K562 (cell line): ENCODE measurements at regions not wholly inside any gene's neighbourhood (a gene's known extent, or its start where the extent isn't known, plus 50 kb on each side); places are given as distances from the start of the nearest gene placed in this dataset.
A peak's percentile ranks its signal among the peaks of the same experiment; 100 is the strongest.

Source experiments
- ATAC-seq: fragments of 200-7000 bp; cut with Tn5 transposase; 3 replicates; pipeline ENCODE4 v1.9.1; 2020; ENCODE audit warnings: moderate library complexity
- BruUV-seq: library from RNA; stranded (reverse); fragments of 400-500 nt; replicated peaks from 2 replicates; lab custom pipeline; 2021; lab: Mats Ljungman, UMichigan
- CTCF ChIA-PET: fragments of 300-600 bp; formaldehyde crosslinking; extraction: SDS; loops from one replicate; lab custom pipeline; 2021; ENCODE audit warnings: low intra/inter-chr PET ratio; lab: Yijun Ruan, JAX
- POLR2A ChIA-PET: fragments of 300-600, 350-650 bp; sonication (Branson Sonifier 250); formaldehyde crosslinking; extraction: SDS; loops from one replicate; lab custom pipeline; 2021; ENCODE audit warnings: antibody characterized with exemption, inconsistent platforms; lab: Yijun Ruan, JAX
- DNase-seq, 4 experiments: peaks; one replicate each; pipeline versions ENCODE4 v3.0.0 to v3.0.0-alpha.2; 2011 to 2018; ENCODE audit warnings: low spot score in 3 of 4, mixed read lengths in 3 of 4; ENCODE audit errors: extremely low read depth in 1 of 4
- FAIRE-seq: peaks from 2 replicates; lab custom pipeline; 2011; peaks lifted over from hg19 to GRCh38; lab: Jason Lieb, UNC
- H2AFZ ChIP-seq: 2 replicates; pipeline ENCODE4 v1.6.0; 2011; ENCODE audit warnings: low read depth, low read length, control low read depth, inconsistent platforms
- H3K27ac ChIP-seq: fragments of 200-600 bp; 3 replicates; pipeline ENCODE4 v1.8.0; 2011; ENCODE audit warnings: low read depth, mild to moderate bottlenecking, control low read depth, inconsistent platforms, low read length, moderate library complexity, mixed read lengths; ENCODE audit errors: extremely low read depth
- H3K27me3 ChIP-seq, 2 experiments: fragments of 300-600 bp in 1 of 2; 2 replicates in 1 of 2; 3 replicates in 1 of 2; pipeline versions ENCODE4 v1.6.0 to v1.8.0; 2011; ENCODE audit warnings: inconsistent platforms in 2 of 2, low read length in 2 of 2, mild to moderate bottlenecking in 1 of 2, mixed read lengths in 1 of 2, moderate library complexity in 1 of 2; ENCODE audit not compliant: control insufficient read depth in 2 of 2, insufficient read depth in 2 of 2
- H3K36me3 ChIP-seq: fragments of 300-600 bp; 3 replicates; pipeline ENCODE4 v1.8.0; 2011; ENCODE audit warnings: mild to moderate bottlenecking, low read length, inconsistent platforms; ENCODE audit not compliant: control insufficient read depth, insufficient read depth
- H3K4me1 ChIP-seq, 2 experiments: fragments of 200-600 bp in 1 of 2; replicated peaks in 1 of 2; 2 replicates in 1 of 2; 3 replicates in 1 of 2; pipeline versions ENCODE4 v1.5.1 to v1.8.0; 2011; ENCODE audit warnings: inconsistent platforms in 2 of 2, low read length in 2 of 2, mild to moderate bottlenecking in 1 of 2, mixed read lengths in 1 of 2, moderate library complexity in 1 of 2; ENCODE audit not compliant: control insufficient read depth in 2 of 2, insufficient read depth in 2 of 2
- H3K4me2 ChIP-seq: 2 replicates; pipeline ENCODE4 v1.6.1; 2011; ENCODE audit warnings: low read length, control low read depth, inconsistent platforms, mixed read lengths; ENCODE audit not compliant: insufficient read depth
- H3K4me3 ChIP-seq: fragments of 200-600 bp; sonication (generic), shearing (Covaris generic); 2 replicates; pipeline ENCODE4 v1.5.1; 2016; ENCODE audit warnings: control low read depth, inconsistent platforms
- H3K79me2 ChIP-seq: fragments of 200-600 bp; 3 replicates; pipeline ENCODE4 v1.8.0; 2011; ENCODE audit warnings: low read length, inconsistent platforms; ENCODE audit not compliant: control insufficient read depth, insufficient read depth
- H3K9ac ChIP-seq, 2 experiments: 2 replicates each; pipeline versions ENCODE4 v1.6.0 to v1.6.1; 2011; ENCODE audit warnings: low read depth in 2 of 2, low read length in 2 of 2, control low read depth in 1 of 2, inconsistent platforms in 1 of 2, mild to moderate bottlenecking in 1 of 2, mixed read lengths in 1 of 2; ENCODE audit not compliant: insufficient read depth in 1 of 2
- H3K9me1 ChIP-seq: one replicate; pipeline ENCODE4 v1.6.0; 2011; ENCODE audit warnings: inconsistent platforms, mild to moderate bottlenecking, low read length, moderate library complexity; ENCODE audit not compliant: control insufficient read depth, insufficient read depth
- H3K9me3 ChIP-seq: replicated peaks from 2 replicates; pipeline ENCODE4 v1.5.1; 2011; ENCODE audit warnings: low read depth, low read length, inconsistent platforms; ENCODE audit not compliant: control insufficient read depth, insufficient read depth
- H4K20me1 ChIP-seq: replicated peaks from 2 replicates; pipeline ENCODE4 v1.6.1; 2011; ENCODE audit warnings: low read length, inconsistent platforms, mixed read lengths; ENCODE audit not compliant: control insufficient read depth, insufficient read depth
- ARHGAP35 ChIP-seq: fragments of 450-650 bp; IDR thresholded peaks from 2 replicates; pipeline ENCODE4 v1.6.1; 2018; ENCODE audit not compliant: partially characterized antibody
- CBX8 ChIP-seq: fragments of 200-600 bp; sonication (generic); IDR thresholded peaks from 2 replicates; pipeline ENCODE4 v1.6.1; 2012; ENCODE audit warnings: borderline replicate concordance, mixed run types, low read depth, mild to moderate bottlenecking, moderate library complexity, mixed read lengths, low read length, control low read depth, inconsistent platforms; ENCODE audit not compliant: poor library complexity, severe bottlenecking; ENCODE audit errors: extremely low read depth
- FOSL1 ChIP-seq: fragments of 200-800 bp; sonication (Bioruptor generic); conservative IDR thresholded peaks from 2 replicates; pipeline ENCODE4 v1.6.1; 2016; ENCODE audit warnings: missing genetic modification characterization, missing compliant biosample characterization
- HDAC6 ChIP-seq: IDR thresholded peaks from 2 replicates; pipeline ENCODE4 v1.6.1; 2012; ENCODE audit warnings: low read depth, mild to moderate bottlenecking, control low read depth, inconsistent platforms, low read length, moderate library complexity
- PYGO2 ChIP-seq: fragments of 450-650 bp; IDR thresholded peaks from 2 replicates; pipeline ENCODE4 v1.6.1; 2016; ENCODE audit warnings: mild to moderate bottlenecking, missing genetic modification characterization, moderate library complexity, missing compliant biosample characterization
- SIN3B ChIP-seq: fragments of 450-650 bp; IDR thresholded peaks from 2 replicates; pipeline ENCODE4 v1.6.1; 2017; ENCODE audit warnings: low read depth, mild to moderate bottlenecking, moderate library complexity
- TOE1 ChIP-seq, 2 experiments: fragments of 450-650 bp in 1 of 2; sonication (generic) in 1 of 2; formaldehyde crosslinking in 1 of 2; IDR thresholded peaks; 2 replicates each; pipeline versions ENCODE4 v1.7.1 to v1.8.0; 2016 to 2022; ENCODE audit warnings: borderline replicate concordance in 2 of 2, mild to moderate bottlenecking in 2 of 2, antibody characterized with exemption in 1 of 2, inconsistent platforms in 1 of 2, low read depth in 1 of 2, missing genetic modification reagents in 1 of 2, moderate library complexity in 1 of 2
- ZKSCAN3 ChIP-seq: fragments of 250-450 bp; sonication (Bioruptor Pico); IDR thresholded peaks from 2 replicates; pipeline ENCODE4 v1.4.0; 2020
- ZNF263 ChIP-seq: sonication (generic); formaldehyde crosslinking; IDR thresholded peaks from 2 replicates; pipeline ENCODE4 v1.8.0; 2022; ENCODE audit warnings: mild to moderate bottlenecking, missing genetic modification reagents, borderline replicate concordance
- ZZZ3 ChIP-seq: fragments of 450-650 bp; IDR thresholded peaks from 2 replicates; pipeline ENCODE4 v1.6.1; 2016; ENCODE audit warnings: antibody characterized with exemption, mild to moderate bottlenecking, moderate library complexity
- whole genome bisulfite sequencing: fragments of 100-300 bp; shearing (Covaris generic); methylation state at CpG from one replicate; pipeline ENCODE4 v1.1.6; 2016; ENCODE audit warnings: low coverage, mixed read lengths; ENCODE audit not compliant: insufficient coverage; ENCODE audit errors: missing lambda C conversion rate; 5-methylcytosine and 5-hydroxymethylcytosine counted together
- in situ Hi-C: fragments of 300-500 bp; cut with MboI; formaldehyde crosslinking; loops from 4 replicates; pipeline ENCODE4 v1.15.0; 2018; ENCODE audit warnings: inconsistent platforms, mixed read lengths
- intact Hi-C: fragments of 100-400 bp; cut with micrococcal nuclease; formaldehyde crosslinking; loops from 2 replicates; pipeline ENCODE4 v1.14.2; 2022
- TF ChIP-seq, protein P1 (sequence below), 2 experiments: fragments of 250-450 bp in 1 of 2; fragments of 450-650 bp in 1 of 2; sonication (Bioruptor Pico) in 1 of 2; IDR thresholded peaks; 2 replicates each; pipeline versions ENCODE4 v1.6.1 to v1.8.0; 2016 to 2021; ENCODE audit warnings: mild to moderate bottlenecking in 2 of 2, moderate library complexity in 2 of 2, missing compliant biosample characterization in 1 of 2, missing genetic modification characterization in 1 of 2
- TF ChIP-seq, protein P2 (sequence below): fragments of 200-400 bp; formaldehyde crosslinking; IDR thresholded peaks from 2 replicates; pipeline ENCODE4 v1.6.1; 2017; ENCODE audit warnings: mild to moderate bottlenecking, low read depth, low read length, moderate library complexity
- TF ChIP-seq, protein P3 (sequence below): fragments of 450-650 bp; IDR thresholded peaks from 2 replicates; pipeline ENCODE4 v1.6.1; 2016; ENCODE audit warnings: missing biosample characterization, missing genetic modification characterization
- TF ChIP-seq, protein P4 (sequence below), 3 experiments: IDR thresholded peaks in 2 of 3; conservative IDR thresholded peaks in 1 of 3; 2 replicates each; pipeline ENCODE4 v1.5.1; 2011 to 2012; ENCODE audit warnings: low read length in 3 of 3, mild to moderate bottlenecking in 3 of 3, control low read depth in 2 of 3, improper control_type of control experiment in 1 of 3, inconsistent platforms in 1 of 3, low read depth in 1 of 3, mixed read lengths in 1 of 3, moderate library complexity in 1 of 3; ENCODE audit not compliant: insufficient read depth in 2 of 3

DNA sequence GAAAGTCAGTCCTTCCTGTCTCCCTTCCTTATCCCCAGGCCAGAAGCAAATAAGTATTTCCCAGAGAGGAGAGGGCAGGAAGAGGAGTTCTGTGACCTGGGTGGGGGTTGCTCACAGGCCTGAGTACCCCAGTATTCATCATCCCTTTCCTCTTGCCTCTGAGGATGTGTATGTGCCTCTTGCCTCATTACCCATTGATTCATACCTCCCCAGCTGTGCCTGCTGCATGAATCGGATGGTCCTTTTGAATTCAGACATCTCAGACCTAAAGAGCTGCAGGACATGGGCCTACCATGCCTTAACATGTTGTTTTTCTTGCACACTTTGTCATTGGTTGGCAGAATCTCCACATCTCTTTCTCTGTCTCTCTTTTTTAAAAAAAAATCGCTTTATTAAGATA, 112.8 kb upstream of the SHB start (continued):
- TF ChIP-seq SIN3B: no peak
- TF ChIP-seq CBX8: no peak
- no peak for TF ChIP-seq ARHGAP35
- TF ChIP-seq ZZZ3: no peak
- TF ChIP-seq, protein P1, sequence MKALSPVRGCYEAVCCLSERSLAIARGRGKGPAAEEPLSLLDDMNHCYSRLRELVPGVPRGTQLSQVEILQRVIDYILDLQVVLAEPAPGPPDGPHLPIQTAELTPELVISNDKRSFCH (CRISPR knock-in tag; IDR thresholded peaks at IDR 0.05): no peak
- TF ChIP-seq, protein P1 (tag; IDR thresholded peaks at IDR 0.05): no peak
- TF ChIP-seq, protein P2, sequence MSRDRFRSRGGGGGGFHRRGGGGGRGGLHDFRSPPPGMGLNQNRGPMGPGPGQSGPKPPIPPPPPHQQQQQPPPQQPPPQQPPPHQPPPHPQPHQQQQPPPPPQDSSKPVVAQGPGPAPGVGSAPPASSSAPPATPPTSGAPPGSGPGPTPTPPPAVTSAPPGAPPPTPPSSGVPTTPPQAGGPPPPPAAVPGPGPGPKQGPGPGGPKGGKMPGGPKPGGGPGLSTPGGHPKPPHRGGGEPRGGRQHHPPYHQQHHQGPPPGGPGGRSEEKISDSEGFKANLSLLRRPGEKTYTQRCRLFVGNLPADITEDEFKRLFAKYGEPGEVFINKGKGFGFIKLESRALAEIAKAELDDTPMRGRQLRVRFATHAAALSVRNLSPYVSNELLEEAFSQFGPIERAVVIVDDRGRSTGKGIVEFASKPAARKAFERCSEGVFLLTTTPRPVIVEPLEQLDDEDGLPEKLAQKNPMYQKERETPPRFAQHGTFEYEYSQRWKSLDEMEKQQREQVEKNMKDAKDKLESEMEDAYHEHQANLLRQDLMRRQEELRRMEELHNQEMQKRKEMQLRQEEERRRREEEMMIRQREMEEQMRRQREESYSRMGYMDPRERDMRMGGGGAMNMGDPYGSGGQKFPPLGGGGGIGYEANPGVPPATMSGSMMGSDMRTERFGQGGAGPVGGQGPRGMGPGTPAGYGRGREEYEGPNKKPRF: no peak
- no peak for TF ChIP-seq TOE1 (IDR thresholded peaks at IDR 0.05; ENCODE audit: borderline replicate concordance)
- no peak for TF ChIP-seq TOE1 (CRISPR knock-in tag; IDR thresholded peaks at IDR 0.05; ENCODE audit: borderline replicate concordance, low read depth)
- TF ChIP-seq, all 486 proteins: peak for 0

DNA sequence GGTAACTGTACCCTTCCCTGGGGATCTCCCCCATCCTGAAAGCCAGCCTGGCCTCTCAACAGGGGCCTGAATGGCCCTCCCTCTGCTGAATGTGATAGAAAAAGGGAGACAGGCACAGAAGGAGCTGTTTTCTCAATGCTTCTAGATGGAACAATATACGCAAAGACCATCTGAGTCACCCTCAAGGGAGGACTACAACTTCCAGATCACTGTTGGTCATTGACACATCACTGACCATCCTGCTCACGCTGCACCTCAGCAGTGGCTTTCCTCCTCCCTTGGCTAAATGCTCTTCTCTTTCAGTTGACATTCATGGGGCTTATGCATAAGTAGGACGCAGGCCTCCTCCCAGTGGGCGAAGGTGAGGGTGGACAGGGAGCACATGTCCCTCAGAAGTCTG, 112.2 kb upstream of the SHB start:
- H3K9ac ChIP-seq: no peak overlapping the region
- H3K4me1 ChIP-seq: no peaks in the 10 kb centered on the region; a peak in 1 of 5 replicates
- peaks cover 0 to 30% of the 10 kb centered on the region in 2 experiments; a peak in 3 of 5 replicates for H3K27me3 ChIP-seq
- POLR2A ChIA-PET: interaction anchor here (1.8 kb wide), 1 partner anchor 9 kb away, joined by 4 read pairs; no protein-coding TSS in a partner anchor
- H4K20me1 ChIP-seq: no peaks in the 10 kb centered on the region
- TF ChIP-seq, protein P3, sequence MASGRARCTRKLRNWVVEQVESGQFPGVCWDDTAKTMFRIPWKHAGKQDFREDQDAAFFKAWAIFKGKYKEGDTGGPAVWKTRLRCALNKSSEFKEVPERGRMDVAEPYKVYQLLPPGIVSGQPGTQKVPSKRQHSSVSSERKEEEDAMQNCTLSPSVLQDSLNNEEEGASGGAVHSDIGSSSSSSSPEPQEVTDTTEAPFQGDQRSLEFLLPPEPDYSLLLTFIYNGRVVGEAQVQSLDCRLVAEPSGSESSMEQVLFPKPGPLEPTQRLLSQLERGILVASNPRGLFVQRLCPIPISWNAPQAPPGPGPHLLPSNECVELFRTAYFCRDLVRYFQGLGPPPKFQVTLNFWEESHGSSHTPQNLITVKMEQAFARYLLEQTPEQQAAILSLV (tag): no peak
- TF ChIP-seq, protein P4, sequence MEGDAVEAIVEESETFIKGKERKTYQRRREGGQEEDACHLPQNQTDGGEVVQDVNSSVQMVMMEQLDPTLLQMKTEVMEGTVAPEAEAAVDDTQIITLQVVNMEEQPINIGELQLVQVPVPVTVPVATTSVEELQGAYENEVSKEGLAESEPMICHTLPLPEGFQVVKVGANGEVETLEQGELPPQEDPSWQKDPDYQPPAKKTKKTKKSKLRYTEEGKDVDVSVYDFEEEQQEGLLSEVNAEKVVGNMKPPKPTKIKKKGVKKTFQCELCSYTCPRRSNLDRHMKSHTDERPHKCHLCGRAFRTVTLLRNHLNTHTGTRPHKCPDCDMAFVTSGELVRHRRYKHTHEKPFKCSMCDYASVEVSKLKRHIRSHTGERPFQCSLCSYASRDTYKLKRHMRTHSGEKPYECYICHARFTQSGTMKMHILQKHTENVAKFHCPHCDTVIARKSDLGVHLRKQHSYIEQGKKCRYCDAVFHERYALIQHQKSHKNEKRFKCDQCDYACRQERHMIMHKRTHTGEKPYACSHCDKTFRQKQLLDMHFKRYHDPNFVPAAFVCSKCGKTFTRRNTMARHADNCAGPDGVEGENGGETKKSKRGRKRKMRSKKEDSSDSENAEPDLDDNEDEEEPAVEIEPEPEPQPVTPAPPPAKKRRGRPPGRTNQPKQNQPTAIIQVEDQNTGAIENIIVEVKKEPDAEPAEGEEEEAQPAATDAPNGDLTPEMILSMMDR (IDR thresholded peaks at IDR 0.05 in 2 of 3, conservative IDR thresholded peaks at IDR 0.05 in 1 of 3; ENCODE audit: insufficient read depth in 2 of 3, low read depth in 1 of 3, low read length in 3 of 3): 0 out of 6 replicates have a peak, but pooled peaks of 1 of the 3 experiments have one; percentile 2
- TF ChIP-seq PYGO2: no peak
- TF ChIP-seq HDAC6: no peak
- peak; percentile 43; the same call in 1 of the 2 replicates for TF ChIP-seq ZNF263 (CRISPR knock-in tag)
- TF ChIP-seq FOSL1 (tag): peak; percentile 48; the same call in 1 of the 2 replicates
- TF ChIP-seq ZKSCAN3 (CRISPR knock-in tag): no peak
- TF ChIP-seq, all 486 proteins: peak for 3
- Histone ChIP-seq H3K79me2 (no peaks in the 10 kb centered on the region), H3K36me3 (no peaks in the 10 kb centered on the region), H2AFZ (no peak overlapping the region), H3K9me3 (no peaks in the 10 kb centered on the region), H3K9me1 (no peaks in the 10 kb centered on the region), H3K4me3 (no peak overlapping the region), H3K4me2 (no peak overlapping the region), H3K27ac (no peak overlapping the region)
- intact Hi-C loops: no loop called here
- in situ Hi-C loops: no loop called here
- ATAC-seq (no peak), DNase-seq (no peak), FAIRE-seq (no peak)
- no TSS peak for BruUV-seq
- 3% methylated on average over 4 of the region's 4 CpGs for WGBS
- CTCF ChIA-PET: no interaction called here
